ENCODE measurements at regions not wholly inside any gene's neighbourhood (a gene's known extent, or its start where the extent isn't known, plus 50 kb on each side); places are given as distances from the start of the nearest gene placed in this dataset.

DNA sequence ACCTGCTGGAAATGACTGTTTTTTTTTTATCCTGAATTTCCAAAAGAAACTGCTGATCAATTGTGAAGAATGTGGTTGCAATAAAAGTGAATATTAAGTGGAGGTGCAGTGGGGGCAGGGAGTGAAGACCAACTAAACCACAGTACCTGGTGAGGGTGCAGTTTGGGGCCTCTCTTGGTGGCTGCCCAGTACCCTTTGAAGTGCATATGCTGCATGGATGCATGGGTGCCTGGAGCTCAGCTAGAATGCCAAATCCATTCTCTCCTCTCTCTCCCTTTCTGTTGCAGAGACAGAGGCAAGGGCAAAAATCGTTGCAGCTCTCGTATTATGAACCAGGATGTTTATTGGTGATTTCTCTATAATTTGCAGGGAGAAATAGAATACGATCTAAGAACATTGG, 420.5 kb upstream of the ONECUT1 start:
- TF ChIP-seq, protein P1, sequence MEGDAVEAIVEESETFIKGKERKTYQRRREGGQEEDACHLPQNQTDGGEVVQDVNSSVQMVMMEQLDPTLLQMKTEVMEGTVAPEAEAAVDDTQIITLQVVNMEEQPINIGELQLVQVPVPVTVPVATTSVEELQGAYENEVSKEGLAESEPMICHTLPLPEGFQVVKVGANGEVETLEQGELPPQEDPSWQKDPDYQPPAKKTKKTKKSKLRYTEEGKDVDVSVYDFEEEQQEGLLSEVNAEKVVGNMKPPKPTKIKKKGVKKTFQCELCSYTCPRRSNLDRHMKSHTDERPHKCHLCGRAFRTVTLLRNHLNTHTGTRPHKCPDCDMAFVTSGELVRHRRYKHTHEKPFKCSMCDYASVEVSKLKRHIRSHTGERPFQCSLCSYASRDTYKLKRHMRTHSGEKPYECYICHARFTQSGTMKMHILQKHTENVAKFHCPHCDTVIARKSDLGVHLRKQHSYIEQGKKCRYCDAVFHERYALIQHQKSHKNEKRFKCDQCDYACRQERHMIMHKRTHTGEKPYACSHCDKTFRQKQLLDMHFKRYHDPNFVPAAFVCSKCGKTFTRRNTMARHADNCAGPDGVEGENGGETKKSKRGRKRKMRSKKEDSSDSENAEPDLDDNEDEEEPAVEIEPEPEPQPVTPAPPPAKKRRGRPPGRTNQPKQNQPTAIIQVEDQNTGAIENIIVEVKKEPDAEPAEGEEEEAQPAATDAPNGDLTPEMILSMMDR (IDR thresholded peaks at IDR 0.05): no peak
- TF ChIP-seq, protein P2, sequence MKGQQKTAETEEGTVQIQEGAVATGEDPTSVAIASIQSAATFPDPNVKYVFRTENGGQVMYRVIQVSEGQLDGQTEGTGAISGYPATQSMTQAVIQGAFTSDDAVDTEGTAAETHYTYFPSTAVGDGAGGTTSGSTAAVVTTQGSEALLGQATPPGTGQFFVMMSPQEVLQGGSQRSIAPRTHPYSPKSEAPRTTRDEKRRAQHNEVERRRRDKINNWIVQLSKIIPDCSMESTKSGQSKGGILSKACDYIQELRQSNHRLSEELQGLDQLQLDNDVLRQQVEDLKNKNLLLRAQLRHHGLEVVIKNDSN (IDR thresholded peaks at IDR 0.05; ENCODE audit: borderline replicate concordance, low read depth): no peak
- no peak for TF ChIP-seq TCF12 (IDR thresholded peaks at IDR 0.05)

Data from SK-N-SH (cell line).